Omental fat pad (tissue), 3 donors: ENCODE measurements at regions not wholly inside any gene's neighbourhood (a gene's known extent, or its start where the extent isn't known, plus 50 kb on each side); places are given as distances from the start of the nearest gene placed in this dataset.

Experiments used
- ATAC-seq: fragments of 150-250 bp; one replicate; pipeline ENCODE4 v1.9.1; 2016; ENCODE audit warnings: mild to moderate bottlenecking, moderate library complexity; ENCODE audit not compliant: low FRiP score
- DNase-seq: peaks from one replicate; pipeline ENCODE4 v3.0.0-alpha.2; 2019; ENCODE audit warnings: low spot score
- CTCF ChIP-seq, 3 donors: fragments of 450-650 bp; IDR thresholded peaks; one replicate each; pipeline ENCODE4 v1.5.1; 2016 to 2017; ENCODE audit warnings: antibody characterized with exemption in 3 of 3, mild to moderate bottlenecking in 3 of 3, moderate library complexity in 2 of 3

GRCh38 chr13:72435251-72435650 lies 292.2 kb downstream of the MZT1 start:
- no peak for TF ChIP-seq CTCF (IDR thresholded peaks at IDR 0.05)
- no peak for DNase-seq
- ATAC-seq = no peak

- no peak for TF ChIP-seq CTCF (IDR thresholded peaks at IDR 0.05)
- no peak for DNase-seq
- ATAC-seq = no peak
These were observed 295.3 kb downstream of the MZT1 start for GRCh38 chr13:72431981-72432682.

- no peak for TF ChIP-seq CTCF (IDR thresholded peaks at IDR 0.05)
- no peak for ATAC-seq
These were observed 296.5 kb downstream of the MZT1 start for GRCh38 chr13:72430923-72431322.

GRCh38 chr13:72427757-72428528 lies 299.5 kb downstream of the MZT1 start:
- DNase-seq (no peak), ATAC-seq (no peak)
- TF ChIP-seq CTCF (IDR thresholded peaks at IDR 0.05) = no peak

More at GRCh38 chr13:72430923-72431322, 296.5 kb downstream of the MZT1 start:
- DNase-seq = no peak

- TF ChIP-seq CTCF (IDR thresholded peaks at IDR 0.05) = no peak
- DNase-seq = no peak
- ATAC-seq = no peak
These were observed 303.4 kb downstream of the MZT1 start for GRCh38 chr13:72424059-72424458.

- no peak for DNase-seq
- no peak for ATAC-seq
- no peak for TF ChIP-seq CTCF (IDR thresholded peaks at IDR 0.05)
These were observed 311.6 kb downstream of the MZT1 start for GRCh38 chr13:72415817-72416216.

- ATAC-seq = no peak
- DNase-seq = no peak
- TF ChIP-seq CTCF (IDR thresholded peaks at IDR 0.05) = no peak
These were observed 314.9 kb downstream of the MZT1 start for GRCh38 chr13:72412481-72412880.
